Smooth muscle cell (in vitro differentiated cells): ENCODE measurements at regions not wholly inside any gene's neighbourhood (a gene's known extent, or its start where the extent isn't known, plus 50 kb on each side); places are given as distances from the start of the nearest gene placed in this dataset.

ENCODE experiments used
- DNase-seq: peaks from one replicate; lab custom pipeline; 2025; ENCODE audit not compliant: unreplicated experiment; lab: John Stamatoyannopoulos, UW
- H2AFZ ChIP-seq: fragments of 200-600 bp; sonication (generic); 2 replicates; pipeline ENCODE4 v1.6.0; 2016; ENCODE audit warnings: antibody characterized with exemption, low read depth, mild to moderate bottlenecking
- H3F3A ChIP-seq: fragments of 200-600 bp; sonication (generic); 2 replicates; pipeline ENCODE4 v1.6.0; 2017; ENCODE audit warnings: antibody characterized with exemption, low read depth
- H3K27ac ChIP-seq: fragments of 200-600 bp; sonication (generic); 2 replicates; pipeline ENCODE4 v1.5.1; 2016; ENCODE audit warnings: low read depth, mild to moderate bottlenecking
- H3K27me3 ChIP-seq: fragments of 200-600 bp; sonication (generic); 2 replicates; pipeline ENCODE4 v1.6.1; 2016; ENCODE audit warnings: low read depth, mild to moderate bottlenecking
- H3K36me3 ChIP-seq: fragments of 200-600 bp; sonication (generic); 2 replicates; pipeline ENCODE4 v1.5.1; 2016; ENCODE audit warnings: low read depth
- H3K4me1 ChIP-seq: fragments of 200-600 bp; sonication (generic); 2 replicates; pipeline ENCODE4 v1.5.1; 2016; ENCODE audit warnings: low read depth
- H3K4me2 ChIP-seq: fragments of 200-600 bp; sonication (generic); 2 replicates; pipeline ENCODE4 v1.6.0; 2016; ENCODE audit warnings: mild to moderate bottlenecking
- H3K4me3 ChIP-seq: fragments of 200-600 bp; sonication (generic); 2 replicates; pipeline ENCODE4 v1.5.1; 2016; ENCODE audit warnings: mild to moderate bottlenecking
- H3K79me2 ChIP-seq: fragments of 200-600 bp; sonication (generic); 2 replicates; pipeline ENCODE4 v1.6.0; 2016; ENCODE audit warnings: low read depth, mild to moderate bottlenecking
- H3K9ac ChIP-seq: fragments of 200-600 bp; sonication (generic); 2 replicates; pipeline ENCODE4 v1.6.0; 2016; ENCODE audit warnings: low read depth
- H3K9me3 ChIP-seq: fragments of 200-600 bp; sonication (generic); replicated peaks from 2 replicates; pipeline ENCODE4 v1.5.1; 2016; ENCODE audit warnings: low read depth
- H4K20me1 ChIP-seq: fragments of 200-600 bp; sonication (generic); 2 replicates; pipeline ENCODE4 v1.6.0; 2016; ENCODE audit warnings: low read depth
- WGBS: methylation state at CpG from one replicate; pipeline ENCODE4 v1.1.7; 2016; ENCODE audit warnings: low lambda C conversion rate; 5-methylcytosine and 5-hydroxymethylcytosine counted together
- TF ChIP-seq, protein P1 (sequence below): fragments of 200-600 bp; sonication (generic); IDR thresholded peaks from 2 replicates; pipeline ENCODE4 v1.5.1; 2017; ENCODE audit warnings: borderline replicate concordance, mild to moderate bottlenecking, antibody characterized with exemption; ENCODE audit not compliant: insufficient read depth, poor library complexity, severe bottlenecking

GRCh38 chr5:86880344-86880743 is 262.6 kb downstream of the COX7C start:
- Histone ChIP-seq H3K9me3 (no peaks in the 10 kb centered on the region), H2AFZ (no peak overlapping the region), H3K36me3 (no peaks in the 10 kb centered on the region), H4K20me1 (no peaks in the 10 kb centered on the region), H3K4me2 (no peak overlapping the region), H3K4me3 (no peak overlapping the region), H3K4me1 (peaks cover 5% of the 10 kb centered on the region), H3F3A (no peaks in the 10 kb centered on the region), H3K79me2 (no peaks in the 10 kb centered on the region), H3K9ac (no peak overlapping the region), H3K27ac (no peak overlapping the region), H3K27me3 (no peaks in the 10 kb centered on the region)
- no peak for DNase-seq
- TF ChIP-seq, protein P1, sequence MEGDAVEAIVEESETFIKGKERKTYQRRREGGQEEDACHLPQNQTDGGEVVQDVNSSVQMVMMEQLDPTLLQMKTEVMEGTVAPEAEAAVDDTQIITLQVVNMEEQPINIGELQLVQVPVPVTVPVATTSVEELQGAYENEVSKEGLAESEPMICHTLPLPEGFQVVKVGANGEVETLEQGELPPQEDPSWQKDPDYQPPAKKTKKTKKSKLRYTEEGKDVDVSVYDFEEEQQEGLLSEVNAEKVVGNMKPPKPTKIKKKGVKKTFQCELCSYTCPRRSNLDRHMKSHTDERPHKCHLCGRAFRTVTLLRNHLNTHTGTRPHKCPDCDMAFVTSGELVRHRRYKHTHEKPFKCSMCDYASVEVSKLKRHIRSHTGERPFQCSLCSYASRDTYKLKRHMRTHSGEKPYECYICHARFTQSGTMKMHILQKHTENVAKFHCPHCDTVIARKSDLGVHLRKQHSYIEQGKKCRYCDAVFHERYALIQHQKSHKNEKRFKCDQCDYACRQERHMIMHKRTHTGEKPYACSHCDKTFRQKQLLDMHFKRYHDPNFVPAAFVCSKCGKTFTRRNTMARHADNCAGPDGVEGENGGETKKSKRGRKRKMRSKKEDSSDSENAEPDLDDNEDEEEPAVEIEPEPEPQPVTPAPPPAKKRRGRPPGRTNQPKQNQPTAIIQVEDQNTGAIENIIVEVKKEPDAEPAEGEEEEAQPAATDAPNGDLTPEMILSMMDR: no peak
- 38% methylated on average over 4 of the region's 4 CpGs for WGBS

GRCh38 chr5:86880785-86881492 is 263.2 kb downstream of the COX7C start:
- no peaks in the 10 kb centered on the region for H3K79me2 ChIP-seq
- H3F3A ChIP-seq: no peaks in the 10 kb centered on the region
- TF ChIP-seq, protein P1: peak; percentile 77
- no peaks in the 10 kb centered on the region for H4K20me1 ChIP-seq
- peaks cover 5% of the 10 kb centered on the region for H3K4me1 ChIP-seq
- no peaks in the 10 kb centered on the region for H3K27me3 ChIP-seq
- no peaks in the 10 kb centered on the region for H3K9me3 ChIP-seq
- WGBS: 15% methylated on average over 3 of the region's 3 CpGs
- peak overlapping the region; percentile 39 for H3K27ac ChIP-seq
- no peak overlapping the region for H3K4me3 ChIP-seq
- peak overlapping the region; percentile 2 for H3K4me2 ChIP-seq
- no peaks in the 10 kb centered on the region for H3K36me3 ChIP-seq
- no peak overlapping the region for H2AFZ ChIP-seq
- H3K9ac ChIP-seq: no peak overlapping the region
- peak; percentile 1 for DNase-seq

DNA sequence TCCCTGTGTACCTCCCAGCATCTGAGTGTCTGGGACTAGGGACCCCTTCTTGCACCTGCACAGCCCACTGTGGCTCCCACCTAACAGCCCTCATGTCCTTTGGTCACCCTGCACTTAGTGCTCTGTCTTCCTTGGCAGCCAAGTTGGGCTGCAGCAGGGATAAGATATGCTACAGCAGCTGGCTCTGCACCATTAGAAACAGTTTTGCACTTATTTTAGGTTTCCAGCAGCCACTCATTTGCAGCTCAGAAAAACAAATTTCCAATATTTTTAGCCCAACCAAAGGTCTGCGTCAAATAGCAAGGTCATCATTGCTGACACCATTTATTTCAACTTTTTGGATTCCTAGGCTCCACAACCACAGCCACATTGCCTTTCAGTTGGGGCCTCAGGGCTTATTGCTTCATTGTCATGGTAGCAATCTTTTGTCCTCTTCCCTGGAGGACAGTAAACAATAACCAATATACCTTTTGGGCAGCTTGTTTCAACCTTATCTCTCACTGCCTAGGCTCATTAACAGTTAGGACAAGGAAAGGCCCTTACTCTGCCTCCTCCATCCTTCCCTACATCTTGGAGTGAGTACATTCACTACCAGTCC is 263.9 kb downstream of the COX7C start:
- Histone ChIP-seq H3K4me3 (no peak overlapping the region), H3K79me2 (no peaks in the 10 kb centered on the region), H3K4me2 (peak overlapping the region; percentile 2), H3F3A (no peaks in the 10 kb centered on the region), H4K20me1 (no peaks in the 10 kb centered on the region), H3K27me3 (no peaks in the 10 kb centered on the region), H3K9ac (no peak overlapping the region), H2AFZ (no peak overlapping the region), H3K27ac (peak overlapping the region; percentile 5), H3K36me3 (no peaks in the 10 kb centered on the region), H3K4me1 (peaks cover 5% of the 10 kb centered on the region), H3K9me3 (no peaks in the 10 kb centered on the region)
- DNase-seq: no peak
- TF ChIP-seq, protein P1: no peak
- 77% methylated on average over 1 of the region's 1 CpG for WGBS
